ENCODE measurements at regions not wholly inside any gene's neighbourhood (a gene's known extent, or its start where the extent isn't known, plus 50 kb on each side); places are given as distances from the start of the nearest gene placed in this dataset.

DNA sequence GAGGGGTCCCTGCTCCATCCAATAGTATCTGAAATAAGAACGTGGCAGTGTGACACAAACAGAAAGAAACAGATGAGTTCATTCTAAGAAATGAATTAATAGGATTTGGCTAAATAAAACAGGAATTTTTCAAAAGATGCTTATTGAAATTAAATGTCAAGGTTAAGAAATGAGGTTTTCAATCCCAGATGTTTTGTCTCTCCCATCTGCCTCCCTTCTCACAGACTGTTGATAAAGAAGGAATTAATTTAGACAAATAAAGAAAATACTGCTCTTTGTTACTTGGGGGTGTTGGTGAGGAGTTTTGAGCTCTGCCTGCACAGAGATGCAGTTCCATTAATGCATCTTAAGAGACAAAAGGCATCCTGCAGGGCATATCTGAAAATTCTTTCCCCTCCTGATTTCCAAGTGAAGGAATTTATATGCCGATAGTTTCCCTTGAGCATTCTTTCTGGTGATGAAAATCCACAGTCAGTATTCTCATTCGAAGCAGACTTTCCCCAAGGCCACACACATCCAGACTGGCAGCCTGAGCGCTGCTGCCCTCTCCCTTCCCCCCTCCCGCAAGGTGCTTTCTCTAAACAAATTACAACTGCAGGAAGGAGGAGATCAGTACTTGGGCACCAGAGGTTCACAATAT is 385.4 kb upstream of the RND3 start:
- no peaks in the 10 kb centered on the region for H3K27me3 ChIP-seq (ENCODE audit: control insufficient read depth, insufficient read depth, low read length)
- H3K36me3 ChIP-seq (ENCODE audit: control insufficient read depth, insufficient read depth, low read length), result no peaks in the 10 kb centered on the region
- H3K27ac ChIP-seq (ENCODE audit: low read length), result no peak overlapping the region
- H3K4me1 ChIP-seq (ENCODE audit: control insufficient read depth, insufficient read depth, low read length), result peaks cover 12% of the 10 kb centered on the region
- H3K4me3 ChIP-seq (ENCODE audit: low read length), result no peak overlapping the region
- DNase-seq, result no peak
- no peaks in the 10 kb centered on the region for H3K9me3 ChIP-seq (replicated peaks; ENCODE audit: control insufficient read depth, low read depth, low read length)
- 64% methylated on average over 3 of the region's 5 CpGs for WGBS (ENCODE audit: insufficient coverage)

GRCh38 chr2:150866431-150866830 is 379.0 kb upstream of the RND3 start:
- no peaks in the 10 kb centered on the region for H3K9me3 ChIP-seq (replicated peaks; ENCODE audit: control insufficient read depth, low read depth, low read length)
- peak; percentile 16 for DNase-seq
- H3K27ac ChIP-seq (ENCODE audit: low read length), result no peak overlapping the region
- no peaks in the 10 kb centered on the region for H3K27me3 ChIP-seq (ENCODE audit: control insufficient read depth, insufficient read depth, low read length)
- H3K4me3 ChIP-seq (ENCODE audit: low read length), result no peak overlapping the region
- no peaks in the 10 kb centered on the region for H3K4me1 ChIP-seq (ENCODE audit: control insufficient read depth, insufficient read depth, low read length)
- H3K36me3 ChIP-seq (ENCODE audit: control insufficient read depth, insufficient read depth, low read length), result no peaks in the 10 kb centered on the region

DNA sequence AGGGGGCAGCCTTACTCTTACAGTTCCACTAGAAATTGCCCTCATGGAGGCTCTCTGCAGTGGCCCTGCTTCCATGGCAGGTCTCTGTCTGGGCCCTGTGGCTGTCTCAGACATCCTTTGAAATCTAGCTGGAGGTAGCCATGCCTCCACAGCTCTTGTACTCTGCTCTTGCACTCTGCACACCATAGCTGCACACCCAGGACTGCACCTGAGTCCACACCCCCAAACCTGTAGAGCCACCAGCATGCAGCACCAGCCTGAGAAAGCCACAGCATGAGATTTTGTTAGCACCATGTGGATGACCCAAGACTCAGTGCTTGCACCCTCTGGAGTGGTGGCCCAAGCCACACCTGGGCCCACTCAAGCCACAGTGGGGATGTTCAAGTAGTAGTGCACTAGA is 376.2 kb upstream of the RND3 start:
- H3K4me3 ChIP-seq (ENCODE audit: low read length), result no peak overlapping the region
- DNase-seq, result no peak
- no peak overlapping the region for H3K27ac ChIP-seq (ENCODE audit: low read length)
- no peaks in the 10 kb centered on the region for H3K27me3 ChIP-seq (ENCODE audit: control insufficient read depth, insufficient read depth, low read length)
- no peaks in the 10 kb centered on the region for H3K36me3 ChIP-seq (ENCODE audit: control insufficient read depth, insufficient read depth, low read length)
- no peaks in the 10 kb centered on the region for H3K9me3 ChIP-seq (replicated peaks; ENCODE audit: control insufficient read depth, low read depth, low read length)
- no peaks in the 10 kb centered on the region for H3K4me1 ChIP-seq (ENCODE audit: control insufficient read depth, insufficient read depth, low read length)

- H3K4me3 ChIP-seq (ENCODE audit: low read length), result no peak overlapping the region
- H3K4me1 ChIP-seq (ENCODE audit: control insufficient read depth, insufficient read depth, low read length), result no peaks in the 10 kb centered on the region
- H3K36me3 ChIP-seq (ENCODE audit: control insufficient read depth, insufficient read depth, low read length), result no peaks in the 10 kb centered on the region
- no peaks in the 10 kb centered on the region for H3K9me3 ChIP-seq (replicated peaks; ENCODE audit: control insufficient read depth, low read depth, low read length)
- no peak for DNase-seq
- no peaks in the 10 kb centered on the region for H3K27me3 ChIP-seq (ENCODE audit: control insufficient read depth, insufficient read depth, low read length)
- WGBS (ENCODE audit: insufficient coverage), result 94% methylated on average over 2 of the region's 3 CpGs
- no peak overlapping the region for H3K27ac ChIP-seq (ENCODE audit: low read length)
These were observed 372.8 kb upstream of the RND3 start for GRCh38 chr2:150860301-150860700.

DNA sequence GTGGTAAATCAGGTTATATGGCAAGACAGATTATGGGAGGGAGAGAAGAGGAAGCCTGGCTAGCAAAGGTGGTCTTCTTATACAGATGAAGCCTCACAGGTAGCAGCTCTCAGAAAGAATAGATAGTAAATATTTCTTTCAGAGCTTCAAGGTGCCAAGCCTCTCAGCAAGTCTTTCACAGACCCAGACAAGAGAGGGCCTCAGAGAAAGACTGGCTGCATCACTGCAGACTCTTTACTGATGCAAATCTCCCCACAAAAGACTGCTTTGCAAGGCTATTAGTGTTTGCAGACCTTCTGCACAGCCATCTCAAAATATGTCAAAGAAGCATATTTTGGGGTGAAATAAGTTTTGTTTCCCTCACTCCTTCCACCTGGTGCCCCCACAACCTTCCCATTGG is 372.4 kb upstream of the RND3 start:
- Histone ChIP-seq H3K4me1 (ENCODE audit: control insufficient read depth, insufficient read depth, low read length) (no peaks in the 10 kb centered on the region), H3K36me3 (ENCODE audit: control insufficient read depth, insufficient read depth, low read length) (no peaks in the 10 kb centered on the region), H3K27me3 (ENCODE audit: control insufficient read depth, insufficient read depth, low read length) (no peaks in the 10 kb centered on the region), H3K4me3 (ENCODE audit: low read length) (no peak overlapping the region), H3K27ac (ENCODE audit: low read length) (no peak overlapping the region), H3K9me3 (replicated peaks; ENCODE audit: control insufficient read depth, low read depth, low read length) (no peaks in the 10 kb centered on the region)
- no peak for DNase-seq

DNA sequence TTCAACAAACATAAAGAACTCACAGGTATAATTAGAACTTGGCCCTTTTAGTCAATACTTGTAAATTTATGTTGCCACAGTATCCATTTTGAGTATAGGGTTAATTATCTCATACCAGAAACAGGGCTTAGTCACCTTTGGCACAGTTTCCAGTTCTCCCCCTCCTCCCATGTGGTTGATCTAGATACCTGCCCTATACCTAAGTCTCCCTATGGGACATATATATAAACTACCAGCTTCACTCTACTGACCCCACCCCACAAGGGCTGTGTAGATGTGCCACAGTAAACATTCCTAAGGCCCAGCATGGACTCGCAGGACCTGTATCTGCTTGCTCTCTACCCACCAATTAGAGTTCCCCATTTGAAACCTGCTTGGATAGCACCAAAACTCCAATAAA is 371.7 kb upstream of the RND3 start:
- H3K4me3 ChIP-seq (ENCODE audit: low read length), result no peak overlapping the region
- no peak overlapping the region for H3K27ac ChIP-seq (ENCODE audit: low read length)
- no peaks in the 10 kb centered on the region for H3K4me1 ChIP-seq (ENCODE audit: control insufficient read depth, insufficient read depth, low read length)
- no peaks in the 10 kb centered on the region for H3K27me3 ChIP-seq (ENCODE audit: control insufficient read depth, insufficient read depth, low read length)
- no peaks in the 10 kb centered on the region for H3K36me3 ChIP-seq (ENCODE audit: control insufficient read depth, insufficient read depth, low read length)
- 100% methylated on average over 1 of the region's 1 CpG for WGBS (ENCODE audit: insufficient coverage)
- no peak for DNase-seq
- H3K9me3 ChIP-seq (replicated peaks; ENCODE audit: control insufficient read depth, low read depth, low read length), result no peaks in the 10 kb centered on the region

- Histone ChIP-seq H3K36me3 (ENCODE audit: control insufficient read depth, insufficient read depth, low read length) (no peaks in the 10 kb centered on the region), H3K27ac (ENCODE audit: low read length) (no peak overlapping the region), H3K27me3 (ENCODE audit: control insufficient read depth, insufficient read depth, low read length) (no peaks in the 10 kb centered on the region), H3K4me3 (ENCODE audit: low read length) (no peak overlapping the region), H3K4me1 (ENCODE audit: control insufficient read depth, insufficient read depth, low read length) (no peaks in the 10 kb centered on the region), H3K9me3 (replicated peaks; ENCODE audit: control insufficient read depth, low read depth, low read length) (no peaks in the 10 kb centered on the region)
- no peak for DNase-seq
- 88% methylated on average over 1 of the region's 5 CpGs for WGBS (ENCODE audit: insufficient coverage)
These were observed 370.9 kb upstream of the RND3 start for GRCh38 chr2:150858382-150858781.

- DNase-seq, result no peak
- Histone ChIP-seq H3K27me3 (ENCODE audit: control insufficient read depth, insufficient read depth, low read length) (no peaks in the 10 kb centered on the region), H3K4me1 (ENCODE audit: control insufficient read depth, insufficient read depth, low read length) (no peaks in the 10 kb centered on the region), H3K36me3 (ENCODE audit: control insufficient read depth, insufficient read depth, low read length) (no peaks in the 10 kb centered on the region), H3K4me3 (ENCODE audit: low read length) (no peak overlapping the region), H3K9me3 (replicated peaks; ENCODE audit: control insufficient read depth, low read depth, low read length) (no peaks in the 10 kb centered on the region), H3K27ac (ENCODE audit: low read length) (no peak overlapping the region)
- WGBS (ENCODE audit: insufficient coverage), result no CpG with 5 or more reads among the region's 1 CpG
These were observed 369.3 kb upstream of the RND3 start for GRCh38 chr2:150856596-150857281.

DNA sequence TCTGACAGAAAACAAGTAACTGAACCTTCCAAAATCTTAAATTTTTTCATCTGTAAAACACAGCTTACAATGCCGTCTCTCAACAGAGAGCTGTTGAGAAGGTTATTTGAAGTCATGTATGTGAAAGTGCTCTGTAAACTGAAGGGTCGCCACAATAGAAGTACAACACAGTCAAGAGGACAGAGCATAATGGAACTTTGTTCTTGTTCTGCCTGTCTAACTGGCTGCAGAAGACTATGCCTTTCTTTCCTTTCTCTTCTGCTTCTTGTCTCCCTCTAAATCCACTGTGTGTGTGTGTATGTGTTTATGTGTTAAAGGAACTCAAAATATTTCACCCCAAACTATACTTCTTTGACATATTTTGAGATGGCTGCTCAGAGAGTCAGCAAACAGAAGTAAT is 365.8 kb upstream of the RND3 start:
- H3K27ac ChIP-seq (ENCODE audit: low read length), result no peak overlapping the region
- WGBS (ENCODE audit: insufficient coverage), result 86% methylated on average over 1 of the region's 2 CpGs
- H3K36me3 ChIP-seq (ENCODE audit: control insufficient read depth, insufficient read depth, low read length), result no peaks in the 10 kb centered on the region
- H3K27me3 ChIP-seq (ENCODE audit: control insufficient read depth, insufficient read depth, low read length), result no peaks in the 10 kb centered on the region
- peaks cover 7% of the 10 kb centered on the region for H3K9me3 ChIP-seq (replicated peaks; ENCODE audit: control insufficient read depth, low read depth, low read length)
- H3K4me1 ChIP-seq (ENCODE audit: control insufficient read depth, insufficient read depth, low read length), result no peaks in the 10 kb centered on the region
- no peak for DNase-seq
- H3K4me3 ChIP-seq (ENCODE audit: low read length), result no peak overlapping the region

DNA sequence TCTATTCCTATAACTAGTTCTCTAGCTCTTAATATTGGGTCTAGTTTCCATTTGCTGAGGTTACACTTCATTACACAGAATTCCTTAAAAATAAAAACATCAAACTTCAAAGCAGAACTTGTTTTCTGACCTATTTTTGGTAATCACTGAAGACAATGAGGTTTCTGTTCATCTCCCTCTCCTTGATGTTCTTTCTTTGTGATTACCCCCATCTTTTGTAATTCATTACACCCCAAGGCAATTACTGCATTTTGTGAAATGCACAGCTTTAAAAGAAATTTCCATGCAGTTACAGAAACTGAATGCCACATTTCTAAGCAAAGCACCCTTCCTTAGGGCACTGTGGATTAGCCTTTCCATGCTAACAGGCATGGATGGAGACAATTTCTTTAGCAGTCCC is 363.2 kb upstream of the RND3 start:
- Histone ChIP-seq H3K4me3 (ENCODE audit: low read length) (no peak overlapping the region), H3K27me3 (ENCODE audit: control insufficient read depth, insufficient read depth, low read length) (no peaks in the 10 kb centered on the region), H3K36me3 (ENCODE audit: control insufficient read depth, insufficient read depth, low read length) (no peaks in the 10 kb centered on the region), H3K4me1 (ENCODE audit: control insufficient read depth, insufficient read depth, low read length) (no peaks in the 10 kb centered on the region), H3K9me3 (replicated peaks; ENCODE audit: control insufficient read depth, low read depth, low read length) (peaks cover 7% of the 10 kb centered on the region), H3K27ac (ENCODE audit: low read length) (no peak overlapping the region)
- no peak for DNase-seq

- 29% methylated on average over 1 of the region's 3 CpGs for WGBS (ENCODE audit: insufficient coverage)
- H3K4me1 ChIP-seq (ENCODE audit: control insufficient read depth, insufficient read depth, low read length), result no peaks in the 10 kb centered on the region
These were observed 360.1 kb upstream of the RND3 start for GRCh38 chr2:150847578-150847977.

More at GRCh38 chr2:150847578-150847977, 360.1 kb upstream of the RND3 start:
- no peak for DNase-seq
- peaks cover 7% of the 10 kb centered on the region for H3K9me3 ChIP-seq (replicated peaks; ENCODE audit: control insufficient read depth, low read depth, low read length)
- H3K27me3 ChIP-seq (ENCODE audit: control insufficient read depth, insufficient read depth, low read length), result no peaks in the 10 kb centered on the region
- no peak overlapping the region for H3K4me3 ChIP-seq (ENCODE audit: low read length)
- no peak overlapping the region for H3K27ac ChIP-seq (ENCODE audit: low read length)
- no peaks in the 10 kb centered on the region for H3K36me3 ChIP-seq (ENCODE audit: control insufficient read depth, insufficient read depth, low read length)
